H1 (cell line): ENCODE measurements at regions not wholly inside any gene's neighbourhood (a gene's known extent, or its start where the extent isn't known, plus 50 kb on each side); places are given as distances from the start of the nearest gene placed in this dataset.

Experiments
- CTCF ChIA-PET: fragments of 300-600 bp; sonication (Branson Sonifier 250); formaldehyde crosslinking; loops from one replicate; lab custom pipeline; 2021; ENCODE audit not compliant: partially characterized antibody; lab: Charles Lee
- POLR2A ChIA-PET: fragments of 300-600 bp; sonication (Branson Sonifier 250); formaldehyde crosslinking; loops from one replicate; lab custom pipeline; 2021; ENCODE audit warnings: inconsistent platforms; ENCODE audit not compliant: partially characterized antibody; lab: Charles Lee
- DNase-seq, 2 experiments: peaks; one replicate each; pipeline versions ENCODE4 v3.0.0 to v3.0.0-alpha.2; 2010 to 2022; ENCODE audit warnings: low spot score in 2 of 2, low read depth in 1 of 2, mixed read lengths in 1 of 2
- FAIRE-seq: peaks from 2 replicates; lab custom pipeline; 2011; peaks lifted over from hg19 to GRCh38; lab: Jason Lieb, UNC
- H2AFZ ChIP-seq: 2 replicates; pipeline ENCODE4 v1.8.1; 2012; ENCODE audit warnings: low read length, inconsistent platforms
- H2AK5ac ChIP-seq: 2 replicates; pipeline ENCODE4 v1.6.1; 2013; ENCODE audit warnings: low read depth, low read length
- H2BK120ac ChIP-seq: replicated peaks from 2 replicates; pipeline ENCODE3; 2013; ENCODE audit warnings: low read depth, low read length, inconsistent platforms
- H2BK12ac ChIP-seq: 2 replicates; pipeline ENCODE4 v1.6.1; 2013; ENCODE audit warnings: low read depth, low read length
- H2BK15ac ChIP-seq: 2 replicates; pipeline ENCODE4 v1.6.1; 2013; ENCODE audit warnings: low read length
- H2BK20ac ChIP-seq: 2 replicates; pipeline ENCODE4 v1.6.1; 2013; ENCODE audit warnings: low read length
- H2BK5ac ChIP-seq: 2 replicates; pipeline ENCODE4 v1.6.1; 2013; ENCODE audit warnings: low read depth, low read length
- H3K14ac ChIP-seq: 2 replicates; pipeline ENCODE4 v1.6.1; 2013; ENCODE audit warnings: inconsistent platforms; ENCODE audit not compliant: insufficient read length
- H3K18ac ChIP-seq: 2 replicates; pipeline ENCODE4 v1.6.1; 2013; ENCODE audit warnings: low read length; ENCODE audit errors: extremely low read depth
- H3K23ac ChIP-seq: 2 replicates; pipeline ENCODE4 v1.6.1; 2013; ENCODE audit warnings: inconsistent platforms; ENCODE audit not compliant: insufficient read length
- H3K23me2 ChIP-seq: 2 replicates; pipeline ENCODE4 v1.6.1; 2013; ENCODE audit warnings: low read depth, low read length
- H3K27ac ChIP-seq: 2 replicates; pipeline ENCODE4 v1.6.1; 2011; ENCODE audit warnings: low read depth, low read length, inconsistent platforms
- H3K27me3 ChIP-seq, 4 experiments: replicated peaks in 1 of 4; 1 replicate in 1 of 4; 2 replicates in 3 of 4; pipeline versions ENCODE4 v1.6.1 to v1.8.1; 2011 to 2013; ENCODE audit warnings: low read length in 3 of 4, mild to moderate bottlenecking in 3 of 4, inconsistent platforms in 2 of 4, mixed read lengths in 2 of 4, moderate library complexity in 1 of 4; ENCODE audit not compliant: control insufficient read depth in 3 of 4, insufficient read depth in 3 of 4; ENCODE audit errors: extremely low read depth in 1 of 4
- H3K36me3 ChIP-seq, 4 experiments: 2 replicates each; pipeline versions ENCODE4 v1.6.1 to v1.8.1; 2011 to 2013; ENCODE audit warnings: mild to moderate bottlenecking in 4 of 4, low read length in 3 of 4, moderate library complexity in 2 of 4, control low read depth in 1 of 4, inconsistent platforms in 1 of 4; ENCODE audit not compliant: insufficient read depth in 4 of 4, control insufficient read depth in 2 of 4
- H3K4ac ChIP-seq: replicated peaks from 2 replicates; pipeline ENCODE3; 2013; ENCODE audit warnings: low read length, low read depth, mixed read lengths, inconsistent platforms; ENCODE audit not compliant: insufficient read length
- H3K4me1 ChIP-seq, 4 experiments: replicated peaks in 1 of 4; 1 replicate in 1 of 4; 2 replicates in 3 of 4; pipeline versions ENCODE4 v1.6.1 to v1.8.1; 2011 to 2013; ENCODE audit warnings: low read length in 3 of 4, inconsistent platforms in 2 of 4, mixed read lengths in 1 of 4; ENCODE audit not compliant: insufficient read depth in 4 of 4, control insufficient read depth in 3 of 4
- H3K4me2 ChIP-seq, 2 experiments: 2 replicates each; pipeline versions ENCODE4 v1.6.1 to v1.8.1; 2011 to 2013; ENCODE audit warnings: low read depth in 2 of 2, low read length in 2 of 2, control low read depth in 1 of 2, inconsistent platforms in 1 of 2, mild to moderate bottlenecking in 1 of 2; ENCODE audit not compliant: insufficient read depth in 1 of 2
- H3K4me3 ChIP-seq, 4 experiments: fragments of 200-600, 300-600 bp in 1 of 4; sonication (generic), shearing (Covaris generic), sonication (Bioruptor Twin) in 1 of 4; 2 replicates each; pipeline versions ENCODE4 v1.5.1 to v1.8.1; 2011 to 2016; ENCODE audit warnings: low read length in 4 of 4, low read depth in 3 of 4, control low read depth in 2 of 4, inconsistent platforms in 2 of 4, mild to moderate bottlenecking in 2 of 4, mixed read lengths in 1 of 4, moderate library complexity in 1 of 4; ENCODE audit not compliant: insufficient read depth in 2 of 4; ENCODE audit errors: extremely low read depth in 1 of 4
- H3K56ac ChIP-seq: replicated peaks from 2 replicates; pipeline ENCODE3; 2013; ENCODE audit warnings: low read depth, mild to moderate bottlenecking, mixed read lengths, low read length, inconsistent platforms; ENCODE audit not compliant: insufficient read length
- H3K79me1 ChIP-seq: 2 replicates; pipeline ENCODE4 v1.6.1; 2013; ENCODE audit warnings: low read depth, low read length, control low read depth
- H3K79me2 ChIP-seq, 2 experiments: 2 replicates each; pipeline versions ENCODE4 v1.6.1 to v1.8.1; 2012 to 2013; ENCODE audit warnings: low read length in 2 of 2, mild to moderate bottlenecking in 2 of 2, inconsistent platforms in 1 of 2; ENCODE audit not compliant: insufficient read depth in 2 of 2, control insufficient read depth in 1 of 2
- H3K9ac ChIP-seq, 4 experiments: replicated peaks in 1 of 4; 1 replicate in 1 of 4; 2 replicates in 3 of 4; pipeline versions ENCODE4 v1.6.1 to v1.8.1; 2011 to 2013; ENCODE audit warnings: low read depth in 3 of 4, low read length in 3 of 4, control low read depth in 2 of 4, mild to moderate bottlenecking in 2 of 4, moderate library complexity in 2 of 4, inconsistent platforms in 1 of 4; ENCODE audit errors: extremely low read depth in 1 of 4
- H3K9me3 ChIP-seq, 2 experiments: 2 replicates each; pipeline versions ENCODE4 v1.6.1 to v1.8.1; 2012 to 2013; ENCODE audit warnings: mild to moderate bottlenecking in 2 of 2, moderate library complexity in 2 of 2, control low read depth in 1 of 2, inconsistent platforms in 1 of 2, low read depth in 1 of 2, low read length in 1 of 2, mixed read lengths in 1 of 2; ENCODE audit not compliant: insufficient read depth in 2 of 2
- H4K20me1 ChIP-seq, 2 experiments: replicated peaks in 1 of 2; 2 replicates each; pipeline versions ENCODE3 to v1.8.1; 2011 to 2013; ENCODE audit warnings: inconsistent platforms in 2 of 2, low read length in 2 of 2, mild to moderate bottlenecking in 1 of 2; ENCODE audit not compliant: insufficient read depth in 2 of 2, control insufficient read depth in 1 of 2
- H4K5ac ChIP-seq: 2 replicates; pipeline ENCODE4 v1.6.1; 2013; ENCODE audit warnings: low read length, low read depth, mixed read lengths, inconsistent platforms; ENCODE audit not compliant: insufficient read length
- H4K8ac ChIP-seq: 2 replicates; pipeline ENCODE4 v1.8.0; 2013; ENCODE audit warnings: mild to moderate bottlenecking, moderate library complexity, low read length, inconsistent platforms; ENCODE audit not compliant: insufficient read depth; ENCODE audit errors: extremely low read depth
- H4K91ac ChIP-seq: replicated peaks from 2 replicates; pipeline ENCODE3; 2013; ENCODE audit warnings: low read length, mixed read lengths, inconsistent platforms; ENCODE audit not compliant: insufficient read length
- CTBP2 ChIP-seq: IDR thresholded peaks from 2 replicates; pipeline ENCODE4 v1.7.0; 2011; ENCODE audit warnings: borderline replicate concordance, mild to moderate bottlenecking, moderate library complexity, mixed read lengths, low read length; ENCODE audit not compliant: insufficient read depth, insufficient read length
- EZH2 ChIP-seq: fragments of 200-600 bp; sonication (generic); IDR thresholded peaks from 2 replicates; pipeline ENCODE4 v1.7.1; 2012; ENCODE audit warnings: low read depth, mild to moderate bottlenecking, moderate library complexity, low read length, inconsistent platforms; ENCODE audit not compliant: severe bottlenecking
- HDAC6 ChIP-seq: IDR thresholded peaks from one replicate; pipeline ENCODE4 v1.7.1; 2012; ENCODE audit warnings: low read depth, mild to moderate bottlenecking, inconsistent platforms, low read length, moderate library complexity
- RFX5 ChIP-seq: IDR thresholded peaks from 2 replicates; pipeline ENCODE4 v1.6.1; 2011; ENCODE audit warnings: low read depth, low read length, improper control_type of control experiment, borderline replicate concordance
- SAP30 ChIP-seq: fragments of 300-600 bp; sonication (generic); IDR thresholded peaks from 2 replicates; pipeline ENCODE4 v1.7.1; 2012; ENCODE audit warnings: low read length, moderate library complexity, mild to moderate bottlenecking, inconsistent platforms; ENCODE audit not compliant: insufficient read depth, insufficient replicate concordance
- SRF ChIP-seq: IDR thresholded peaks from 2 replicates; pipeline ENCODE4 v1.6.1; 2011; ENCODE audit warnings: mild to moderate bottlenecking, low read depth, low read length, moderate library complexity
- ZNF274 ChIP-seq: IDR thresholded peaks from 2 replicates; pipeline ENCODE4 v1.7.0; 2012; ENCODE audit warnings: low read length, borderline replicate concordance; ENCODE audit errors: extremely low read depth
- WGBS, 2 experiments: shearing (Covaris generic) in 1 of 2; methylation state at CpG; one replicate each; pipeline versions ENCODE4 v1.1.6 to v1.1.7; 2013 to 2015; ENCODE audit warnings: low lambda C conversion rate in 2 of 2, mixed read lengths in 2 of 2, inconsistent platforms in 1 of 2, low coverage in 1 of 2, missing lambda C conversion rate in 1 of 2; ENCODE audit not compliant: insufficient replicate concordance in 2 of 2, insufficient coverage in 1 of 2, insufficient read length in 1 of 2; ENCODE audit errors: extremely low coverage in 1 of 2, missing lambda C conversion rate in 1 of 2; 5-methylcytosine and 5-hydroxymethylcytosine counted together
- TF ChIP-seq, protein P1 (sequence below): IDR thresholded peaks from 2 replicates; pipeline ENCODE4 v1.6.1; 2012; ENCODE audit warnings: inconsistent platforms

DNA sequence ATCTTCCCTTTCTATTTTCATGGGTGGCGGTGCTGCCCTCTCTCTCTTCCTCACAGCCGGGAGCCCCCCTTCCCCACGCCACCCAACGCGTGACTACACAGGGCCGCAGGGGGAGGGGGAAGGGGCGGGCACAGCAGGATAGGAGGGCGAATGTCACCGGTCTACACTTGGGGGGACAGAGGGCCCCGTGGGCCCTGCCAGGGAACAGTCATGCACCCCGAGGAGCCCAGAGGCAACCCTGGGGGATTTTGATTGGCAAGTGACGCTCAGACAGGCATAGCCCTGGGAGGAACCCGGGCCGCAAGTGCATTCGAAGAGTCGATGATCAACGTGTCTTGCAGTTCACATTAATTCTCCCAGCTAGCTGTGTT lies 91.1 kb upstream of the ANKRD30BL start:
- H3K27me3 ChIP-seq: no peaks in the 10 kb centered on the region
- no peak overlapping the region for H3K4me3 ChIP-seq
- H4K91ac ChIP-seq: no peak overlapping the region
- no peak overlapping the region for H2BK120ac ChIP-seq
- TF ChIP-seq ZNF274 (no peak), CTBP2 (no peak), SRF (no peak), HDAC6 (no peak), EZH2 (no peak), RFX5 (no peak), SAP30 (no peak)
- TF ChIP-seq, protein P1, sequence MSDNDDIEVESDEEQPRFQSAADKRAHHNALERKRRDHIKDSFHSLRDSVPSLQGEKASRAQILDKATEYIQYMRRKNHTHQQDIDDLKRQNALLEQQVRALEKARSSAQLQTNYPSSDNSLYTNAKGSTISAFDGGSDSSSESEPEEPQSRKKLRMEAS: no peak
- no peaks in the 10 kb centered on the region for H3K79me2 ChIP-seq
- no peak overlapping the region for H4K5ac ChIP-seq
- no peak overlapping the region for H2BK5ac ChIP-seq
- H3K14ac ChIP-seq: no peak overlapping the region
- H3K9ac ChIP-seq: no peak overlapping the region
- ChIA-PET POLR2A (no interaction called here), CTCF (interaction anchor here (1.5 kb wide), 1 partner anchor 10 kb away, joined by 4 read pairs; no protein-coding TSS in a partner anchor)
- H3K23ac ChIP-seq: no peak overlapping the region
- FAIRE-seq (no peak), DNase-seq (no peak)
- H3K18ac ChIP-seq: no peak overlapping the region
- no peak overlapping the region for H2BK15ac ChIP-seq
- no CpG with 5 or more reads among the region's 17 CpGs for WGBS, 2 experiments
- H3K23me2 ChIP-seq: no peaks in the 10 kb centered on the region
- H3K27ac ChIP-seq: no peak overlapping the region
- no peaks in the 10 kb centered on the region for H3K79me1 ChIP-seq
- H3K4ac ChIP-seq: no peak overlapping the region
- no peak overlapping the region for H2BK12ac ChIP-seq
- peaks cover 0 to 7% (median 0%) of the 10 kb centered on the region in 4 experiments; a peak in 1 of 8 replicates for H3K36me3 ChIP-seq
- H4K8ac ChIP-seq: no peak overlapping the region
- no peak overlapping the region for H2AK5ac ChIP-seq
- H3K9me3 ChIP-seq: peaks cover 0 to 49% of the 10 kb centered on the region in 2 experiments; a peak in 2 of 4 replicates
- no peak overlapping the region for H2BK20ac ChIP-seq
- H3K4me1 ChIP-seq: no peaks in the 10 kb centered on the region
- H3K4me2 ChIP-seq: no peak overlapping the region
- no peaks in the 10 kb centered on the region for H4K20me1 ChIP-seq
- no peak overlapping the region for H2AFZ ChIP-seq
- H3K56ac ChIP-seq: no peak overlapping the region
